ACHN (cell line): ENCODE measurements at regions not wholly inside any gene's neighbourhood (a gene's known extent, or its start where the extent isn't known, plus 50 kb on each side); places are given as distances from the start of the nearest gene placed in this dataset.

Experiments used
- DNase-seq: peaks from one replicate; pipeline ENCODE4 v3.0.0-alpha.2; 2015
- in situ Hi-C: cut with HindIII; loops from 2 replicates; pipeline ENCODE4 v1.10.0; 2017; ENCODE audit warnings: low sequenced_read_pairs, low pct_ligation_motif_present, low pct_unique_long_range_greater_than_20kb

DNA sequence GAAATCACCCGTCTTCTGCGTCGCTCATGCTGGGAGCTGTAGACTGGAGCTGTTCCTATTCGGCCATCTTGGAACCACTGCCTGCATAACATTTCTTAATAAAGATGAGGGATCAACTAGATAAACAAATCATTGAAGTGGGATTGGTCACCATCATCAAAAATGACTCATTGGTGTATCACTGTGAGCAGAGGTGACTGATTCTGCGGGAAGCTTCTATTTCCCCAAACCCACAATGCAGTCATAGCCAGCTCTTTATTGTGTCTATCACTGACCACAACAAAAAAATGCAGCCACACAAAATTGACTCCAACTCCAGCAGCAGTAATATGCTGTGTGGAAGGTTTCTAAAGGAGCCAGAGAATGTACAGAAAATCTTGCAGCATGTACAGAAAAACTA lies 630.7 kb upstream of the HS6ST1 start:
- no peak for DNase-seq
- in situ Hi-C loops, result no loop called here

DNA sequence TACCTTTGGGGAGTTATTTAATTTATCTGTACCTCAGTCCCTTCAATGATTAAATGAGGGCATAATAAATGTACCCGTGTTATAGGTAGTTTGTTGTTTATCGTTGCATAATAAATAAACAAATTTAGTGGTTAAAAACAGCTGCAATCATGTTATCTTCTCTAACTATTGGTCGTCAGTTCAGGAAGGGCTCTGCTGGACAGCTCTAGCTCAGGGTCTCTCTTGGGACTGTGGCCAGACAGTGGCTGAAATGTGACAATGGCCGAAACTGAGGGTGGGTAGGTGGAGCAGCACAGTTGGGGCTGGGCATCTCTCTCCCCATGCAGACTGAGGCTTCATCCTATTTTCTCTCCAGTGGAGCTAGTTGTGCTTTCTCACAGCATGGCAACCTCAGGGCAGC lies 632.1 kb upstream of the HS6ST1 start:
- no peak for DNase-seq
- in situ Hi-C loops, result no loop called here

DNA sequence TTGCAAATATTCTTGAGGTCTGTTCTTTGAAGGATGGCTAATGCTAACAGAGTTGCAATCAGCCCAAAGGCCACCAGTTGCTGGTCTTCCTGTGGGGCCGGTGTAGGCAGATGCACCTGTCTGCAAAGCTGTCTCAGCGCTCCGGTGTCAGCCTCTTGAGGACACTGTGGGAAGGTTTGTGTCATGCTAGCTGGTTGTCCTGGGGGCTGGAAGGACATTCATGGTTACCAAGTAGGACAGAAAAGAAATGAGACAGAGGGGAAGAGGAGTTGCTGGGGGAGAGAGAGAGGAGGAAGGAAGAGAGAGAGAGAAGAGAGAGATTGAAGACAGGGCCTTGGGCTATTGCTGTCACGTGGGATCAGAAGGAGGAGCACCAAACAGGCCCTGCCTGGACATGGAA lies 639.6 kb upstream of the HS6ST1 start:
- DNase-seq, result no peak
- in situ Hi-C loops, result no loop called here

DNA sequence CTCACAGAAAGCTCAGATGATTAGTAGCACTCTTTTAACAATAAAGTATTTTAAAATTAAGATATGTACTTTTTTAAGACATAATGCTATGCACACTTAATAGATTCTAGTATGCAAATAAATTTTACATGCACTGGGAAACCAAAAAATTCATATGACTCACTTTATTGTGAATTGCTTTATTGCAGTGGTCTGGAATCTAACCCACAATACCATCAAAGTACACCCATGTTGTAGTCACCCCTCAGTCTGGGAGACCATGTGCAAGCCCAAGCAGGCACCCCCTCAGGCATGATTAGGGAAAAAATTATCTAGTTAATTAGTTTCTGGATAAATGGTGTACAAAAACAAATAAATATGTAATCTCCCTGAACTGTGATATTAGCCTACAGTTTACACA lies 649.0 kb upstream of the HS6ST1 start:
- no peak for DNase-seq
- in situ Hi-C loops, result no loop called here

- no peak for DNase-seq
- in situ Hi-C loops, result no loop called here
Observed at GRCh38 chr2:128969374-128969773, 650.7 kb upstream of the HS6ST1 start.

- in situ Hi-C loops, result no loop called here
- DNase-seq, result no peak
Observed at GRCh38 chr2:128970332-128971116, 651.9 kb upstream of the HS6ST1 start.

DNA sequence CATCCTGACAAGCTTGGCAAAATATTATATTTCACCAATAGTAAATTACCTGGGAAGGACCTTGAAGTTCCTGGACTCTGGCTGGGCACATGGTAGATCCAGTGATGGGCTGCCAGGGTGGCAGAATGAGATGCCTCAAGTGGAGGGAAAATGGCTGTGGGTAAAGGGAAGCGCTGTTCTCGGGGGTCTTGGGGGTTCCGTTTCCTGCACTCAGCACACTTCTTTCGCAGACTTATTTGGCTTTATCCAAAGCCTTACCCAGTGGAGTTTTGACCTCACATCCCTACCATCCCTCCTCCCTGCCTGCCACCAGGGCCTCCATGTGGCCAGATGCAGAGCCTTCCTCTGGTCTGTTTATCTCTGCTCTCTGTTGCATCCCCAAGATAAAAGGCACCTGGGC lies 654.9 kb upstream of the HS6ST1 start:
- in situ Hi-C loops, result no loop called here
- DNase-seq, result no peak

DNA sequence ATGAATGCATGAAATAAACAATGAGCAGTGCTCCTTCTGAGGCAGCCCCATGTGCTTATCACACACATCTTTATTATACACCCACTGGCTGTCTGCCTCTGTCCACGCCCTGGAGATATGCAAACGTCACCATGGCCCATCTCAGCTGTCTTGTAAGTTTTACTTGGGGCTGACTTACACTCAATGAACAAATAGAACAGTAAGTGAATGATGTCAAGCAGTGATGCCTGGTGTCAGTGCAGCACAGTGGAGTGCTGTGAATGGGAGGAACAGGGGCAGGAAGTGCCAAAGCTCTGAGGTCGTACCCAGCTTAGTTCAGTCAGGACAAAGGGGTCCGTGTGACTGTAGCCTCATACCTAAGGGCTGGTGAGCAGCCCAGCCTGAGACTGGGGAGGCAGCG lies 659.5 kb upstream of the HS6ST1 start:
- in situ Hi-C loops, result no loop called here
- no peak for DNase-seq

GRCh38 chr2:128979182-128979581 lies 660.5 kb upstream of the HS6ST1 start:
- in situ Hi-C loops, result no loop called here
- no peak for DNase-seq

GRCh38 chr2:128980475-128980874 lies 661.8 kb upstream of the HS6ST1 start:
- DNase-seq, result no peak
- in situ Hi-C loops, result no loop called here

- in situ Hi-C loops, result no loop called here
- no peak for DNase-seq
Observed at GRCh38 chr2:128981353-128981752, 662.7 kb upstream of the HS6ST1 start.

DNA sequence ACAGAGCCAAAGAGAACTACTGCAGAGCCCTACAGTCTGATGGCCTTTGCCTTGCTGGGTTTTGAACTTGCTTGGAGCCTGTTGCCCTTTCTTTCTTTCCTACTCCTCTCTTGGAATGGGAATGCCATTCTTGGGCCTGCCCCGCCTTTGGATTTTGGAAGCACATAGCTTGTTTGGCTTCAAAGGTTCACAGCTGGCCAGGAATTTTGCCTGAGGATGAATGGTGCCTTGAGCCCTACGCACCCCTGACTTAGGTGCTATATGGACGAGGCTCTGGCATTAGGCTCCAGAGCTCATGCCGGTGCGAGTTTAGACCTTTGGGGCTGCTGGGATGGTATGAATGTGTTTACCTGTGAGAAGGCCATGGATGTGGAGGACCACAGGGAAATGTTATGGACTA lies 663.3 kb upstream of the HS6ST1 start:
- in situ Hi-C loops, result no loop called here
- DNase-seq, result no peak

- in situ Hi-C loops, result no loop called here
- DNase-seq, result no peak
Observed at GRCh38 chr2:128982670-128983069, 664.0 kb upstream of the HS6ST1 start.

DNA sequence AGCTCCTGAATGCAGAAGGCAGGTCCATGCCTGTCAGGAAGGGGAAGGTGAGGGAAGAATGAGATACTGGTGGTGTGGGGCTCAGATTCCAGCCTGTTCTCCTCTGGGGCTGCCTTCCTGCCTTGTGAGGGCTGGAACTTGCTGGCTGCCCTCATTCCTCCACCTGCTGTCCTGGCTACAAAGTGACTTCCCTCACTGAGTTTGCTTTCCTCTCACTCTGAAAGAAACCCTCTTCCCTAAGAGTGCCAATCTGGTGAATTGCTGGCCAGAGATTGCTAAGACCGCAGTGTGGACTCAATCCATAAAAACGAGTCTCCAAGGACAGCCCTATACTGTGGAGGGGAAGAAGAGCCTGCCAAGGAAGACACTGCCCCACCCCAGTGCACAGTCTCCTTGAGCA lies 664.4 kb upstream of the HS6ST1 start:
- in situ Hi-C loops, result no loop called here
- DNase-seq, result no peak

- DNase-seq, result no peak
- in situ Hi-C loops, result no loop called here
Observed at GRCh38 chr2:128984081-128984480, 665.4 kb upstream of the HS6ST1 start.

DNA sequence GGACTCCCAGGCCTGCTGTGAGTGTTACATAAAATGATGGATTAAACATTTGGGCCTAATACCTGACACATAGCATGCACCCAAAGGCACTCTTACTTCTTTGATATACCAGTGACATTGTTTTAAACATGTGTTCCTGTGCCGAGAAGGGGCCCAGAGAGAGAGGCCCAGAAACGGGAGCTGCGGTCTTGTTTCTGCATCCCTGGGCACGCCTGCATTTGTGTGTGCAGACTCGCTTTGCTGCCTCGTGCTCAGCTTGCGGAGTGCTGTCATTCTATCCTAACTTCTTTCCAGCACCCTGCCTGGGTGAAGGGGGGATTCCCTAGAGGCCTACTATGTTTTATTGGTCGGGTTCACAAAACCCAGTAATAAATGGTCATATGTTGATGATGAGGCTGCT lies 666.2 kb upstream of the HS6ST1 start:
- DNase-seq, result no peak
- in situ Hi-C loops, result no loop called here

DNA sequence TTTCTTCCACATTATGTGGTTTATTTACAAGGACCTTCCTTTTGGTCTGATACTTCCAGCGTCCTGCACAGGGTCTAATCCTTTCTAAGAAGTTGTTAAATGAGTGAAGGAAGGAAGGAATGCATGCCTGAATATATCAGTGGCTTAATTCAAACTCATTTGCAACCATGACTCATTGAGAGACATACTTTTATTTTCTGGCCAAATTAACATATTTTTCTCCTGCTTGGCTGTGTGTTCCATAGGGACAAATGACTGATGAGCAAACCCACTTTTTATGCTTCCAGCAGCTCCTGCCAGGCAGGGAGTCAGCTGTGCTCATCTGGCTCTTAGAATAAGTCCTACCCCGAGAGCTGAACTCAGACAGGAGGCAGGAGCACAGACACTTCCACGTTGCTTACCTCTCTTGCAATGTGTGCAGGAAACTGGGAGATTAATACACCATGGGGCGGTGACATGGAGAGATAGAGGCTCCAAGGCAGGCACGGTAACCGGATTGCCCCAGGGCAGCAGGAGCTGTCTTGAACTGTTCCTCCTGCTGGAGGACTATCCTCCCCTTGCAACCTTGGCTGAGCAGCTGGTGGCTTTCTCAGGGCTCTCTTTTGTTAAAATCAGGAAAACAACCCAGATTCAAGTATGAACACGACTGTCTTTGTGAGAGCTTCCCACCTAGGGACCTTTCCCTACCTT lies 667.5 kb upstream of the HS6ST1 start:
- no peak for DNase-seq

GRCh38 chr2:128986867-128987268 lies 668.2 kb upstream of the HS6ST1 start:
- DNase-seq, result no peak
- in situ Hi-C loops, result no loop called here

More for the DNA sequence above, 667.5 kb upstream of the HS6ST1 start:
- in situ Hi-C loops, result no loop called here

- DNase-seq, result no peak
- in situ Hi-C loops, result no loop called here
Observed at GRCh38 chr2:128988326-128988725, 669.7 kb upstream of the HS6ST1 start.

DNA sequence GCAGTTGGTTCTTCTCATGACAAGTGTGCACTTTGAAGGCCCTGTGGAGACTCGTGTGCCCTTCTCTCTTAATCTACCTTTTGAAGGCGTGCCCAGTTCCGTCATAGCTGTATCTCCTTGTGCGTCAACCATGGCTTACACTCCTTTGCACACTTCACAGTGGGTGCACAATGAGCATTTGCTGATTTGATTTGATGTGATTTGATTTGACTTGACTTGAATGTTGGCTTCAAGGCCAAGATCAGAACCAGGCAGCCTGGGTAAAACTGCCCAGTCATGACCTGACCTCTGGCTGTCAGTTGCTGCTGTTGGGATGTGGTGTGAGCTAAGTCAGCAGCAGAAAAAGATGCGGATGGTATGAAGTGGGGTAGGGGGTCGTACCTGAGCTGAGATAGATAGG lies 670.3 kb upstream of the HS6ST1 start:
- in situ Hi-C loops, result no loop called here
- DNase-seq, result no peak
